K562 (cell line): ENCODE measurements at regions not wholly inside any gene's neighbourhood (a gene's known extent, or its start where the extent isn't known, plus 50 kb on each side); places are given as distances from the start of the nearest gene placed in this dataset.

Experiments used
- ATAC-seq: fragments of 200-7000 bp; cut with Tn5 transposase; 3 replicates; pipeline ENCODE4 v1.9.1; 2020; ENCODE audit warnings: moderate library complexity
- BruUV-seq: library from RNA; stranded (reverse); fragments of 400-500 nt; replicated peaks from 2 replicates; lab custom pipeline; 2021; lab: Mats Ljungman, UMichigan
- CTCF ChIA-PET: fragments of 300-600 bp; formaldehyde crosslinking; extraction: SDS; loops from one replicate; lab custom pipeline; 2021; ENCODE audit warnings: low intra/inter-chr PET ratio; lab: Yijun Ruan, JAX
- POLR2A ChIA-PET: fragments of 300-600, 350-650 bp; sonication (Branson Sonifier 250); formaldehyde crosslinking; extraction: SDS; loops from one replicate; lab custom pipeline; 2021; ENCODE audit warnings: antibody characterized with exemption, inconsistent platforms; lab: Yijun Ruan, JAX
- DNase-seq, 4 experiments: peaks; one replicate each; pipeline versions ENCODE4 v3.0.0 to v3.0.0-alpha.2; 2011 to 2018; ENCODE audit warnings: low spot score in 3 of 4, mixed read lengths in 3 of 4; ENCODE audit errors: extremely low read depth in 1 of 4
- FAIRE-seq: peaks from 2 replicates; lab custom pipeline; 2011; peaks lifted over from hg19 to GRCh38; lab: Jason Lieb, UNC
- H2AFZ ChIP-seq: 2 replicates; pipeline ENCODE4 v1.6.0; 2011; ENCODE audit warnings: low read depth, low read length, control low read depth, inconsistent platforms
- H3K27ac ChIP-seq: fragments of 200-600 bp; 3 replicates; pipeline ENCODE4 v1.8.0; 2011; ENCODE audit warnings: low read depth, mild to moderate bottlenecking, control low read depth, inconsistent platforms, low read length, moderate library complexity, mixed read lengths; ENCODE audit errors: extremely low read depth
- H3K27me3 ChIP-seq, 2 experiments: fragments of 300-600 bp in 1 of 2; 2 replicates in 1 of 2; 3 replicates in 1 of 2; pipeline versions ENCODE4 v1.6.0 to v1.8.0; 2011; ENCODE audit warnings: inconsistent platforms in 2 of 2, low read length in 2 of 2, mild to moderate bottlenecking in 1 of 2, mixed read lengths in 1 of 2, moderate library complexity in 1 of 2; ENCODE audit not compliant: control insufficient read depth in 2 of 2, insufficient read depth in 2 of 2
- H3K36me3 ChIP-seq: fragments of 300-600 bp; 3 replicates; pipeline ENCODE4 v1.8.0; 2011; ENCODE audit warnings: mild to moderate bottlenecking, low read length, inconsistent platforms; ENCODE audit not compliant: control insufficient read depth, insufficient read depth
- H3K4me1 ChIP-seq, 2 experiments: fragments of 200-600 bp in 1 of 2; replicated peaks in 1 of 2; 2 replicates in 1 of 2; 3 replicates in 1 of 2; pipeline versions ENCODE4 v1.5.1 to v1.8.0; 2011; ENCODE audit warnings: inconsistent platforms in 2 of 2, low read length in 2 of 2, mild to moderate bottlenecking in 1 of 2, mixed read lengths in 1 of 2, moderate library complexity in 1 of 2; ENCODE audit not compliant: control insufficient read depth in 2 of 2, insufficient read depth in 2 of 2
- H3K4me2 ChIP-seq: 2 replicates; pipeline ENCODE4 v1.6.1; 2011; ENCODE audit warnings: low read length, control low read depth, inconsistent platforms, mixed read lengths; ENCODE audit not compliant: insufficient read depth
- H3K4me3 ChIP-seq: fragments of 200-600 bp; sonication (generic), shearing (Covaris generic); 2 replicates; pipeline ENCODE4 v1.5.1; 2016; ENCODE audit warnings: control low read depth, inconsistent platforms
- H3K79me2 ChIP-seq: fragments of 200-600 bp; 3 replicates; pipeline ENCODE4 v1.8.0; 2011; ENCODE audit warnings: low read length, inconsistent platforms; ENCODE audit not compliant: control insufficient read depth, insufficient read depth
- H3K9ac ChIP-seq, 2 experiments: 2 replicates each; pipeline versions ENCODE4 v1.6.0 to v1.6.1; 2011; ENCODE audit warnings: low read depth in 2 of 2, low read length in 2 of 2, control low read depth in 1 of 2, inconsistent platforms in 1 of 2, mild to moderate bottlenecking in 1 of 2, mixed read lengths in 1 of 2; ENCODE audit not compliant: insufficient read depth in 1 of 2
- H3K9me1 ChIP-seq: one replicate; pipeline ENCODE4 v1.6.0; 2011; ENCODE audit warnings: inconsistent platforms, mild to moderate bottlenecking, low read length, moderate library complexity; ENCODE audit not compliant: control insufficient read depth, insufficient read depth
- H3K9me3 ChIP-seq: replicated peaks from 2 replicates; pipeline ENCODE4 v1.5.1; 2011; ENCODE audit warnings: low read depth, low read length, inconsistent platforms; ENCODE audit not compliant: control insufficient read depth, insufficient read depth
- H4K20me1 ChIP-seq: replicated peaks from 2 replicates; pipeline ENCODE4 v1.6.1; 2011; ENCODE audit warnings: low read length, inconsistent platforms, mixed read lengths; ENCODE audit not compliant: control insufficient read depth, insufficient read depth
- E2F4 ChIP-seq: sonication (generic); formaldehyde crosslinking; IDR thresholded peaks from 2 replicates; pipeline ENCODE4 v1.8.0; 2022; ENCODE audit warnings: mild to moderate bottlenecking, low read depth, missing genetic modification reagents
- GTF2E2 ChIP-seq: fragments of 200-800 bp; sonication (Bioruptor generic); IDR thresholded peaks from 2 replicates; pipeline ENCODE4 v1.6.1; 2016; ENCODE audit warnings: missing genetic modification characterization, missing compliant biosample characterization
- ILF3 ChIP-seq: fragments of 450-650 bp; IDR thresholded peaks from 2 replicates; pipeline ENCODE4 v1.6.1; 2018; ENCODE audit warnings: antibody characterized with exemption, mild to moderate bottlenecking, moderate library complexity, borderline replicate concordance
- KHSRP ChIP-seq: fragments of 450-650 bp; IDR thresholded peaks from 2 replicates; pipeline ENCODE4 v1.6.1; 2017
- MCM3 ChIP-seq: fragments of 450-650 bp; IDR thresholded peaks from 2 replicates; pipeline ENCODE4 v1.6.1; 2016
- PRDM10 ChIP-seq: fragments of 450-650 bp; IDR thresholded peaks from 2 replicates; pipeline ENCODE4 v1.6.1; 2018; ENCODE audit not compliant: partially characterized antibody
- PREB ChIP-seq: sonication (generic); formaldehyde crosslinking; IDR thresholded peaks from 2 replicates; pipeline ENCODE4 v1.8.1; 2023; ENCODE audit warnings: mild to moderate bottlenecking, missing genetic modification reagents
- PTRF ChIP-seq: fragments of 450-650 bp; IDR thresholded peaks from 2 replicates; pipeline ENCODE4 v1.6.1; 2016; ENCODE audit warnings: mild to moderate bottlenecking, missing genetic modification characterization, missing compliant biosample characterization
- RBM17 ChIP-seq: fragments of 200-400 bp; formaldehyde crosslinking; IDR thresholded peaks from 2 replicates; pipeline ENCODE4 v1.6.1; 2017; ENCODE audit warnings: low read depth, mild to moderate bottlenecking, low read length, borderline replicate concordance
- SP2 ChIP-seq: IDR thresholded peaks from 2 replicates; pipeline ENCODE4 v1.6.1; 2011; ENCODE audit warnings: mild to moderate bottlenecking, low read depth, low read length, moderate library complexity; ENCODE audit not compliant: poor library complexity, severe bottlenecking; ENCODE audit errors: extremely low read depth
- XRCC5 ChIP-seq: fragments of 200-400 bp; formaldehyde crosslinking; IDR thresholded peaks from 2 replicates; pipeline ENCODE4 v1.6.1; 2017; ENCODE audit warnings: low read depth, mild to moderate bottlenecking, low read length
- ZBTB33 ChIP-seq: sonication (generic); formaldehyde crosslinking; IDR thresholded peaks from 2 replicates; pipeline ENCODE4 v1.8.1; 2023; ENCODE audit warnings: mild to moderate bottlenecking, missing genetic modification reagents
- ZNF184 ChIP-seq: sonication (generic); formaldehyde crosslinking; IDR thresholded peaks from 2 replicates; pipeline ENCODE4 v1.5.0; 2020; ENCODE audit warnings: missing genetic modification reagents
- ZNF511 ChIP-seq: sonication (generic); formaldehyde crosslinking; IDR thresholded peaks from 2 replicates; pipeline ENCODE4 v1.8.0; 2022; ENCODE audit warnings: mild to moderate bottlenecking, missing genetic modification reagents
- WGBS: fragments of 100-300 bp; shearing (Covaris generic); methylation state at CpG from one replicate; pipeline ENCODE4 v1.1.6; 2016; ENCODE audit warnings: low coverage, mixed read lengths; ENCODE audit not compliant: insufficient coverage; ENCODE audit errors: missing lambda C conversion rate; 5-methylcytosine and 5-hydroxymethylcytosine counted together
- in situ Hi-C: fragments of 300-500 bp; cut with MboI; formaldehyde crosslinking; loops from 4 replicates; pipeline ENCODE4 v1.15.0; 2018; ENCODE audit warnings: inconsistent platforms, mixed read lengths
- intact Hi-C: fragments of 100-400 bp; cut with micrococcal nuclease; formaldehyde crosslinking; loops from 2 replicates; pipeline ENCODE4 v1.14.2; 2022

GRCh38 chr2:67895227-67895941, 167.4 kb downstream of the C1D start:
- Histone ChIP-seq H3K27ac (no peak overlapping the region), H3K9me1 (no peaks in the 10 kb centered on the region), H3K79me2 (no peaks in the 10 kb centered on the region), H3K27me3 (peaks cover 9% of the 10 kb centered on the region in 2 experiments; a peak in 3 of 5 replicates), H3K4me3 (no peak overlapping the region), H4K20me1 (no peaks in the 10 kb centered on the region), H3K9me3 (no peaks in the 10 kb centered on the region), H3K4me2 (no peak overlapping the region), H3K4me1 (no peaks in the 10 kb centered on the region), H2AFZ (no peak overlapping the region), H3K36me3 (no peaks in the 10 kb centered on the region), H3K9ac (no peak overlapping the region)
- DNase-seq (no peak), ATAC-seq (no peak), FAIRE-seq (no peak)
- intact Hi-C loops, result no loop called here
- BruUV-seq, result no TSS peak
- under 1% methylated on average over 7 of the region's 7 CpGs for WGBS
- in situ Hi-C loops, result no loop called here
- ChIA-PET POLR2A (no interaction called here), CTCF (no interaction called here)
- TF ChIP-seq ZNF184 (CRISPR knock-in tag) (no peak), GTF2E2 (tag) (no peak), ILF3 (no peak), PTRF (tag) (no peak), RBM17 (no peak), KHSRP (no peak), ZNF511 (CRISPR knock-in tag) (no peak), ZBTB33 (CRISPR knock-in tag) (no peak), PREB (CRISPR knock-in tag) (no peak), SP2 (no peak), MCM3 (no peak), XRCC5 (no peak), PRDM10 (no peak), E2F4 (CRISPR knock-in tag) (no peak)
